GM18505 (cell line): ENCODE measurements at regions not wholly inside any gene's neighbourhood (a gene's known extent, or its start where the extent isn't known, plus 50 kb on each side); places are given as distances from the start of the nearest gene placed in this dataset.

Experiments
- ATAC-seq: cut with Tn5 transposase; IDR thresholded peaks from one replicate; pipeline ENCODE4 v1.9.1; 2021; ENCODE audit not compliant: unreplicated experiment
- POLR2A ChIP-seq: IDR thresholded peaks from 4 replicates; pipeline ENCODE4 v1.6.1; 2011; ENCODE audit warnings: borderline replicate concordance; ENCODE audit not compliant: insufficient read depth, insufficient read length; ENCODE audit errors: extremely low read depth

- no peak for TF ChIP-seq POLR2A
- no peak for ATAC-seq
Measured at GRCh38 chr17:77640252-77640651, 318.3 kb upstream of the TNRC6C start.

- ATAC-seq: no peak
- TF ChIP-seq POLR2A: no peak
Measured at GRCh38 chr17:77640916-77641605, 317.4 kb upstream of the TNRC6C start.

GRCh38 chr17:77641718-77642117, 316.8 kb upstream of the TNRC6C start:
- TF ChIP-seq POLR2A: no peak
- ATAC-seq: no peak

- no peak for ATAC-seq
Measured at GRCh38 chr17:77644181-77645071, 314.1 kb upstream of the TNRC6C start.

GRCh38 chr17:77645072-77646045, 313.1 kb upstream of the TNRC6C start:
- no peak for TF ChIP-seq POLR2A
- no peak for ATAC-seq

More at GRCh38 chr17:77644181-77645071, 314.1 kb upstream of the TNRC6C start:
- TF ChIP-seq POLR2A: no peak

- TF ChIP-seq POLR2A: no peak
- no peak for ATAC-seq
Measured at GRCh38 chr17:77646046-77646430, 312.5 kb upstream of the TNRC6C start.

- no peak for ATAC-seq
Measured at GRCh38 chr17:77647531-77647930, 311.0 kb upstream of the TNRC6C start.

GRCh38 chr17:77649717-77650211, 308.7 kb upstream of the TNRC6C start:
- no peak for ATAC-seq
- no peak for TF ChIP-seq POLR2A

More at GRCh38 chr17:77647531-77647930, 311.0 kb upstream of the TNRC6C start:
- no peak for TF ChIP-seq POLR2A

GRCh38 chr17:77651988-77652387, 306.5 kb upstream of the TNRC6C start:
- TF ChIP-seq POLR2A: no peak
- ATAC-seq: no peak

- no peak for ATAC-seq
- TF ChIP-seq POLR2A: no peak
Measured at GRCh38 chr17:77654296-77654695, 304.2 kb upstream of the TNRC6C start.

- ATAC-seq: no peak
- no peak for TF ChIP-seq POLR2A
Measured at GRCh38 chr17:77654850-77655249, 303.7 kb upstream of the TNRC6C start.

- no peak for ATAC-seq
- TF ChIP-seq POLR2A: no peak
Measured at GRCh38 chr17:77656054-77656453, 302.4 kb upstream of the TNRC6C start.

GRCh38 chr17:77657839-77658238, 300.7 kb upstream of the TNRC6C start:
- TF ChIP-seq POLR2A: no peak
- no peak for ATAC-seq
